ENCODE measurements at regions not wholly inside any gene's neighbourhood (a gene's known extent, or its start where the extent isn't known, plus 50 kb on each side); places are given as distances from the start of the nearest gene placed in this dataset.

- H3K4me2 ChIP-seq (ENCODE audit: control insufficient read depth, insufficient read depth) = no peak overlapping the region
- intact Hi-C loops (cut with micrococcal nuclease; ENCODE audit: unreplicated experiment) (no loop called here), in situ Hi-C loops (cut with MboI) (no loop called here)
- H3K27ac ChIP-seq (ENCODE audit: control insufficient read depth, insufficient read depth) = no peak overlapping the region
- no peaks in the 10 kb centered on the region for H3K9me3 ChIP-seq (replicated peaks; ENCODE audit: control insufficient read depth, insufficient read depth, low read length)
- TF ChIP-seq ATF7 (IDR thresholded peaks at IDR 0.05; ENCODE audit: low read depth) = no peak
- no peak for TF ChIP-seq EGR1 (IDR thresholded peaks at IDR 0.05; ENCODE audit: borderline replicate concordance in 1 of 2, low read depth in 2 of 2, low read length in 2 of 2)
- no peak for TF ChIP-seq PBX3 (IDR thresholded peaks at IDR 0.05; ENCODE audit: insufficient replicate concordance, low read depth, low read length)
- no peak for TF ChIP-seq ZBTB11 (CRISPR knock-in tag; IDR thresholded peaks at IDR 0.05)
- no peak for TF ChIP-seq RAD21 (IDR thresholded peaks at IDR 0.05; ENCODE audit: insufficient read depth, low read depth, low read length)
- no peak for TF ChIP-seq RAD51 (IDR thresholded peaks at IDR 0.05)
- TF ChIP-seq SMC3 (IDR thresholded peaks at IDR 0.05; ENCODE audit: borderline replicate concordance, low read length) = no peak
- no peak for TF ChIP-seq ZNF217 (IDR thresholded peaks at IDR 0.05)
- no peak for TF ChIP-seq NFXL1 (IDR thresholded peaks at IDR 0.05; ENCODE audit: borderline replicate concordance)
- no peak overlapping the region for H2AFZ ChIP-seq (ENCODE audit: control insufficient read depth, low read depth, low read length)
- RAD21 ChIA-PET (ENCODE audit: unreplicated experiment) = no interaction called here
- ATAC-seq (no peak), FAIRE-seq (no peak), DNase-seq (ENCODE audit: low read depth, low spot score) (no peak)
- POLR2A ChIA-PET = no interaction called here
- no peaks in the 10 kb centered on the region for H3K4me1 ChIP-seq (ENCODE audit: control insufficient read depth, insufficient read depth, low read length)
- SMC1A ChIA-PET (ENCODE audit: uncharacterized antibody, unreplicated experiment) = no interaction called here
- CTCF ChIA-PET = no interaction called here
- H3K9ac ChIP-seq (ENCODE audit: control insufficient read depth, insufficient read depth, low read length) = no peak overlapping the region
- H3K27me3 ChIP-seq (replicated peaks in 1 of 2; ENCODE audit: control insufficient read depth in 2 of 2, insufficient read depth in 2 of 2, low read length in 1 of 2) = no peaks in the 10 kb centered on the region
- no peak overlapping the region for H3K4me3 ChIP-seq
- no peaks in the 10 kb centered on the region for H3K36me3 ChIP-seq (ENCODE audit: control insufficient read depth in 2 of 2, insufficient read depth in 2 of 2, low read length in 1 of 2)
- BruUV-seq (replicated peaks) = no TSS peak
- H3K79me2 ChIP-seq (ENCODE audit: control insufficient read depth, insufficient read depth, low read length) = no peaks in the 10 kb centered on the region
- no peaks in the 10 kb centered on the region for H4K20me1 ChIP-seq (ENCODE audit: control insufficient read depth, insufficient read depth)
Measured at GRCh38 chr5:24331531-24331930, 313.2 kb downstream of the CDH10 start.

Measured in GM12878 (cell line).